ENCODE measurements at regions not wholly inside any gene's neighbourhood (a gene's known extent, or its start where the extent isn't known, plus 50 kb on each side); places are given as distances from the start of the nearest gene placed in this dataset.

DNA sequence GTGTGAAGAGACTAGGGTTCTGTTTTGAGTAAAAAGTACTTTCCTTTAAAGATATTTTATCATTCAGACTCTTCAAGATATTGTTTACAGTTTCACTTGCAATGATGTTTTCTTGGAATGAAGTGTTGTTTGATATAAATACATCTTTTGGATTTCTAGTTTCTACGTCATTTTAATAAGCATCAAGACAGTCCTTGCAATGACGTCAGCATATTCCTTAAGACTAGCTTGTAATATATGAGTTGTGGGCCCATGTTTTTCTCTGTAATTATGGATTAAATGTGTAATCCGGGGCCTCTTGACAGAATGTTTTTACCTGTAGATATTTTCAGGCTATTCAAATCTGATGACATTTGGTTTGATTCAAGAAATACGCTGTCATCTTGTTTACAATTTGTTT, 66.1 kb downstream of the RBMX2 start:
- Mint-ChIP-seq H3K4me1 (no peaks in the 10 kb centered on the region), H3K36me3 (no peaks in the 10 kb centered on the region), H3K27me3 (ENCODE audit: insufficient read depth, low read depth) (no peaks in the 10 kb centered on the region), H3K9me3 (no peaks in the 10 kb centered on the region), H3K27ac (no peak overlapping the region), H3K4me3 (no peak overlapping the region)
- Histone ChIP-seq H3K79me2 (ENCODE audit: low read depth) (no peaks in the 10 kb centered on the region), H4K20me1 (ENCODE audit: low read depth) (no peaks in the 10 kb centered on the region), H2AFZ (replicated peaks) (no peak overlapping the region), H3K4me2 (no peak overlapping the region), H3K27ac (no peak overlapping the region), H3F3A (ENCODE audit: low read depth) (no peaks in the 10 kb centered on the region), H3K9ac (no peak overlapping the region), H3K4me1 (no peaks in the 10 kb centered on the region), H3K36me3 (no peaks in the 10 kb centered on the region), H3K4me3 (no peak overlapping the region), H3K9me3 (ENCODE audit: low read depth) (no peaks in the 10 kb centered on the region), H3K27me3 (no peaks in the 10 kb centered on the region)
- no peak for DNase-seq (ENCODE audit: low spot score)
- TF ChIP-seq EZH2 (IDR thresholded peaks at IDR 0.05): no peak
- TF ChIP-seq, protein P1, sequence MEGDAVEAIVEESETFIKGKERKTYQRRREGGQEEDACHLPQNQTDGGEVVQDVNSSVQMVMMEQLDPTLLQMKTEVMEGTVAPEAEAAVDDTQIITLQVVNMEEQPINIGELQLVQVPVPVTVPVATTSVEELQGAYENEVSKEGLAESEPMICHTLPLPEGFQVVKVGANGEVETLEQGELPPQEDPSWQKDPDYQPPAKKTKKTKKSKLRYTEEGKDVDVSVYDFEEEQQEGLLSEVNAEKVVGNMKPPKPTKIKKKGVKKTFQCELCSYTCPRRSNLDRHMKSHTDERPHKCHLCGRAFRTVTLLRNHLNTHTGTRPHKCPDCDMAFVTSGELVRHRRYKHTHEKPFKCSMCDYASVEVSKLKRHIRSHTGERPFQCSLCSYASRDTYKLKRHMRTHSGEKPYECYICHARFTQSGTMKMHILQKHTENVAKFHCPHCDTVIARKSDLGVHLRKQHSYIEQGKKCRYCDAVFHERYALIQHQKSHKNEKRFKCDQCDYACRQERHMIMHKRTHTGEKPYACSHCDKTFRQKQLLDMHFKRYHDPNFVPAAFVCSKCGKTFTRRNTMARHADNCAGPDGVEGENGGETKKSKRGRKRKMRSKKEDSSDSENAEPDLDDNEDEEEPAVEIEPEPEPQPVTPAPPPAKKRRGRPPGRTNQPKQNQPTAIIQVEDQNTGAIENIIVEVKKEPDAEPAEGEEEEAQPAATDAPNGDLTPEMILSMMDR (IDR thresholded peaks at IDR 0.05): no peak
- no peak for TF ChIP-seq EZH2phosphoT487 (IDR thresholded peaks at IDR 0.05)

DNA sequence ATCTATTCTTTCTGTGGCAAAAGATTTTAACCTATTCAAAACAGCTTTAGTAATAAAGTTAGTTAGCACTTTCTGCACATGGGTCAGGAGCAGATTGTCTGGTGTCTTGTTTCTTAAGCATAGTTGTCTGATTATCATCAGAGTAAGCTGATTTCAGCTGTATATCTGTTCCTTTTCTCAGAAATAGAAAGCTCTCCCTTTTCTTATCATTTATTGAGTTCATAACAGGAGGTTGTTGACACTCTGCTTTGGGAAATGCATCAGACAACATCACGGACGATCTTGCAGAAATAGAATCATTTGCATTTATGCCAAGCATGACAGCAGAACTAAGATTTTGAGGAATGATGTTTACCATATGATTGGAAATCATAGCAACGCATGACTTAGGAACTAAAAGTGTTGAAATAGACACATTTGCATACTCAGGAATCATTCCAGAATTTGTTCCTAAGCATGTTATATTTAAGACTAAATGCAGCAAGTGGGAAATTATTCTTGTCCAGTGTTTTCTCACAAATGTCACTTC, 66.7 kb downstream of the RBMX2 start:
- H3F3A ChIP-seq (ENCODE audit: low read depth): no peaks in the 10 kb centered on the region
- Mint-ChIP-seq H3K4me1 (no peaks in the 10 kb centered on the region), H3K36me3 (no peaks in the 10 kb centered on the region), H3K9me3 (no peaks in the 10 kb centered on the region), H3K27me3 (ENCODE audit: insufficient read depth, low read depth) (no peaks in the 10 kb centered on the region), H3K4me3 (no peak overlapping the region), H3K27ac (no peak overlapping the region)
- H3K4me1 ChIP-seq: no peaks in the 10 kb centered on the region
- DNase-seq (ENCODE audit: low spot score): no peak
- H4K20me1 ChIP-seq (ENCODE audit: low read depth): no peaks in the 10 kb centered on the region
- no peaks in the 10 kb centered on the region for H3K79me2 ChIP-seq (ENCODE audit: low read depth)
- H3K4me2 ChIP-seq: no peak overlapping the region
- H3K9me3 ChIP-seq (ENCODE audit: low read depth): no peaks in the 10 kb centered on the region
- H3K27me3 ChIP-seq: no peaks in the 10 kb centered on the region
- H3K4me3 ChIP-seq: no peak overlapping the region
- H2AFZ ChIP-seq (replicated peaks): no peak overlapping the region
- no peak overlapping the region for H3K9ac ChIP-seq
- TF ChIP-seq EZH2phosphoT487 (IDR thresholded peaks at IDR 0.05): no peak
- TF ChIP-seq, protein P1 (IDR thresholded peaks at IDR 0.05): no peak
- no peak for TF ChIP-seq EZH2 (IDR thresholded peaks at IDR 0.05)
- H3K27ac ChIP-seq: no peak overlapping the region
- no peaks in the 10 kb centered on the region for H3K36me3 ChIP-seq

DNA sequence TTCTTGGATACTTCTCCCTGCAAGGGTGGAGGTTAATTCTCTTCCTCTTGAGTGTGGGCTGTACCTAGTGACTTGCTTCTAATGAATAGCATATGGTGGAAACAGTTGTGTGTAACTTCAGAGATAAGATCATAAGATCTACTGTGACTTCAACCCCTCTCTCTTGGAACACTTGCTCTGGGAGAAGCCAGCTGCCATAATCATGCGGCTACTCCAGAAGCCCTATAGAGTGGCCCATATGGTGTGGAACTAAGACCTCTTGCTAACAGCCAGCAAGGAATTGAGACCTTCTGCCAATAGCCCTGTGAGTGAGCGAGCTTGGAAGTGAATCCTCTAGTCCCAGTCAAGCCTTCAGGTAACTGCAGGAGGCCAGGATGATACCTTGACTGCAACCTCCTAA, 81.1 kb downstream of the RBMX2 start:
- Mint-ChIP-seq H3K27me3 (ENCODE audit: insufficient read depth, low read depth) (peaks cover 3% of the 10 kb centered on the region), H3K4me3 (no peak overlapping the region), H3K9me3 (no peaks in the 10 kb centered on the region), H3K27ac (no peak overlapping the region), H3K36me3 (no peaks in the 10 kb centered on the region), H3K4me1 (no peaks in the 10 kb centered on the region)
- DNase-seq (ENCODE audit: low spot score): no peak
- Histone ChIP-seq H3K79me2 (ENCODE audit: low read depth) (no peaks in the 10 kb centered on the region), H3K36me3 (no peaks in the 10 kb centered on the region), H3K27me3 (no peaks in the 10 kb centered on the region), H4K20me1 (ENCODE audit: low read depth) (no peaks in the 10 kb centered on the region), H3K9me3 (ENCODE audit: low read depth) (no peaks in the 10 kb centered on the region), H3K27ac (no peak overlapping the region), H3K9ac (no peak overlapping the region), H3K4me2 (no peak overlapping the region), H3F3A (ENCODE audit: low read depth) (no peaks in the 10 kb centered on the region), H2AFZ (replicated peaks) (no peak overlapping the region), H3K4me1 (no peaks in the 10 kb centered on the region), H3K4me3 (no peak overlapping the region)
- no peak for TF ChIP-seq EZH2phosphoT487 (IDR thresholded peaks at IDR 0.05)
- TF ChIP-seq, protein P1 (IDR thresholded peaks at IDR 0.05): no peak
- TF ChIP-seq EZH2 (IDR thresholded peaks at IDR 0.05): no peak
